ENCODE measurements at regions not wholly inside any gene's neighbourhood (a gene's known extent, or its start where the extent isn't known, plus 50 kb on each side); places are given as distances from the start of the nearest gene placed in this dataset.

DNA sequence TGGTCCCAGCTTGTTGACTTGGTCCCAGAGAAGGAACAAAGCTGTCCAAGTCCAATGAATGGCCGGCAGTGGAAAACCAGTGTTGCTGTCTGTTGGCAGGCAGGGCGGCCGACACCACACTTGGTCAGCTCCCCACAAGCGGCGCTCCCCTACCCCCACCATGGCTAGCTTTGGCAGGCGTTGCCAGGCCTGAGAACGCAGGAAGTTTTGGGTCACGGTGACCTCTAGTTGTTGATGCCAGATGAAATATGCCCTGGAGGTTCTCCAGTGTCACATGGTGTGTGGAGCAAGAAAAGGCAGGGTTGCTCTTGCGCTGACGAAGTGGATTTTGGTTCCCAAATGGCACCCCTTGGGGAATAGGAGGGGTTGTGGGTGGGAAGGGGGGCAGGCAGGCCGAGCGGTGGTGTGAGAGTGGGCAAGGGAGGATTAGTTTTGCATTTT is 72.7 kb upstream of the TPRG1 start:
- Histone ChIP-seq H3K9me3 (ENCODE audit: control insufficient read depth, insufficient read depth, low read length) (no peaks in the 10 kb centered on the region), H3K27ac (ENCODE audit: low read length) (no peak overlapping the region), H3K36me3 (ENCODE audit: control insufficient read depth, insufficient read depth, low read length) (no peaks in the 10 kb centered on the region), H3K27me3 (ENCODE audit: control insufficient read depth, insufficient read depth, low read length) (no peaks in the 10 kb centered on the region), H3K4me3 (ENCODE audit: low read length) (no peak overlapping the region), H3K4me1 (ENCODE audit: control insufficient read depth, insufficient read depth, low read length) (no peaks in the 10 kb centered on the region)
- H3K36me3 Mint-ChIP-seq: no peaks in the 10 kb centered on the region
- H3K4me3 Mint-ChIP-seq: no peak overlapping the region
- no peak overlapping the region for H3K27ac Mint-ChIP-seq
- H3K27me3 Mint-ChIP-seq (ENCODE audit: low read depth in 2 of 2): peaks cover 14 to 18% of the 10 kb centered on the region in 2 donors
- intact Hi-C loops (cut with micrococcal nuclease): no loop called here
- ATAC-seq (no peak), DNase-seq (no peak)
- H3K4me1 Mint-ChIP-seq: no peaks in the 10 kb centered on the region
- no peak for TF ChIP-seq CTCF (IDR thresholded peaks at IDR 0.05)
- H3K9me3 Mint-ChIP-seq: no peaks in the 10 kb centered on the region
- 93% methylated on average over 12 of the region's 12 CpGs for WGBS (ENCODE audit: insufficient coverage)

- H3K9me3 Mint-ChIP-seq: no peaks in the 10 kb centered on the region
- Histone ChIP-seq H3K4me1 (ENCODE audit: control insufficient read depth, insufficient read depth, low read length) (no peaks in the 10 kb centered on the region), H3K36me3 (ENCODE audit: control insufficient read depth, insufficient read depth, low read length) (no peaks in the 10 kb centered on the region), H3K27ac (ENCODE audit: low read length) (no peak overlapping the region), H3K9me3 (ENCODE audit: control insufficient read depth, insufficient read depth, low read length) (no peaks in the 10 kb centered on the region), H3K27me3 (ENCODE audit: control insufficient read depth, insufficient read depth, low read length) (no peaks in the 10 kb centered on the region), H3K4me3 (ENCODE audit: low read length) (no peak overlapping the region)
- DNase-seq (no peak), ATAC-seq (no peak)
- 88% methylated on average over 12 of the region's 12 CpGs for whole genome bisulfite sequencing (ENCODE audit: insufficient coverage)
- no peak for TF ChIP-seq CTCF (IDR thresholded peaks at IDR 0.05)
- peaks cover 15 to 23% of the 10 kb centered on the region in 2 donors for H3K27me3 Mint-ChIP-seq (ENCODE audit: low read depth in 2 of 2)
- H3K36me3 Mint-ChIP-seq: no peaks in the 10 kb centered on the region
- H3K4me1 Mint-ChIP-seq: no peaks in the 10 kb centered on the region
- no peak overlapping the region for H3K27ac Mint-ChIP-seq
- intact Hi-C loops (cut with micrococcal nuclease): no loop called here
- no peak overlapping the region for H3K4me3 Mint-ChIP-seq
Observed at GRCh38 chr3:189099505-189100290, 72.1 kb upstream of the TPRG1 start.

- no peaks in the 10 kb centered on the region for H3K4me1 Mint-ChIP-seq
- no peak overlapping the region for H3K4me3 ChIP-seq (ENCODE audit: low read length)
- no peaks in the 10 kb centered on the region for H3K9me3 Mint-ChIP-seq
- no peak overlapping the region for H3K27ac Mint-ChIP-seq
- no peak for ATAC-seq
- no peak for DNase-seq
- H3K9me3 ChIP-seq (ENCODE audit: control insufficient read depth, insufficient read depth, low read length): no peaks in the 10 kb centered on the region
- H3K4me3 Mint-ChIP-seq: no peak overlapping the region
- H3K27ac ChIP-seq (ENCODE audit: low read length): no peak overlapping the region
- H3K27me3 Mint-ChIP-seq (ENCODE audit: low read depth in 2 of 2): peaks cover 22 to 30% of the 10 kb centered on the region in 2 donors
- H3K4me1 ChIP-seq (ENCODE audit: control insufficient read depth, insufficient read depth, low read length): no peaks in the 10 kb centered on the region
- 90% methylated on average over 2 of the region's 2 CpGs for WGBS (ENCODE audit: insufficient coverage)
- intact Hi-C loops (cut with micrococcal nuclease): no loop called here
- H3K27me3 ChIP-seq (ENCODE audit: control insufficient read depth, insufficient read depth, low read length): no peaks in the 10 kb centered on the region
- H3K36me3 ChIP-seq (ENCODE audit: control insufficient read depth, insufficient read depth, low read length): no peaks in the 10 kb centered on the region
- TF ChIP-seq CTCF (IDR thresholded peaks at IDR 0.05): no peak
- H3K36me3 Mint-ChIP-seq: no peaks in the 10 kb centered on the region
Observed at GRCh38 chr3:189100866-189101265, 70.9 kb upstream of the TPRG1 start.

DNA sequence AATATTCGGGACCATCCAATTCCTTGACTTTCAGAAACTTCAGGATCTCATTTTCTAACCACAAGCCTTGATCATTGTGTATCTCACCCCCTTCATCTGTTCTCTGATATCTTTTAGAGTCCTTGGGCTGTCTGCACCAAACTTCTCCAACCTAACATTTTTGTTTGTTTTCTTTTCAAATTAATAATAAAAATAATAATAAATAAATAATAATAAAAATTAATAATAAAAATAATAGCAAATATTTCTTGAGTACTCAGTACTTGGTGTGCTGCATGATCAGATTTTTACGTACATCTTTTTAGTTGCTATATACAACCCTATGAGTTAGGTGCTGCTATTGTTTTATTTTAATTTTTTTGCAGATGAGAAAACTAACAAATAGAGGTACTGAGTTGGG is 70.2 kb upstream of the TPRG1 start:
- no peak overlapping the region for H3K4me3 ChIP-seq (ENCODE audit: low read length)
- Mint-ChIP-seq H3K27me3 (ENCODE audit: low read depth in 2 of 2) (peaks cover 19 to 24% of the 10 kb centered on the region in 2 donors), H3K4me1 (no peaks in the 10 kb centered on the region), H3K4me3 (no peak overlapping the region), H3K36me3 (no peaks in the 10 kb centered on the region), H3K9me3 (no peaks in the 10 kb centered on the region), H3K27ac (no peak overlapping the region)
- no peak overlapping the region for H3K27ac ChIP-seq (ENCODE audit: low read length)
- no peaks in the 10 kb centered on the region for H3K4me1 ChIP-seq (ENCODE audit: control insufficient read depth, insufficient read depth, low read length)
- no peak for DNase-seq
- intact Hi-C loops (cut with micrococcal nuclease): no loop called here
- no peaks in the 10 kb centered on the region for H3K36me3 ChIP-seq (ENCODE audit: control insufficient read depth, insufficient read depth, low read length)
- no peaks in the 10 kb centered on the region for H3K27me3 ChIP-seq (ENCODE audit: control insufficient read depth, insufficient read depth, low read length)
- WGBS (ENCODE audit: insufficient coverage): 91% methylated on average over 1 of the region's 2 CpGs
- ATAC-seq: no peak
- TF ChIP-seq CTCF (IDR thresholded peaks at IDR 0.05): no peak
- H3K9me3 ChIP-seq (ENCODE audit: control insufficient read depth, insufficient read depth, low read length): no peaks in the 10 kb centered on the region

Data from natural killer cell (primary cell).